Stomach (tissue), 8 donors: ENCODE measurements at regions not wholly inside any gene's neighbourhood (a gene's known extent, or its start where the extent isn't known, plus 50 kb on each side); places are given as distances from the start of the nearest gene placed in this dataset.

ENCODE experiments used
- DNase-seq, 2 donors: peaks; one replicate each; pipeline versions ENCODE4 v3.0.0 to v3.0.0-alpha.2; 2013 to 2019
- H3K27ac ChIP-seq, 5 donors: fragments of 200-600 bp in 4 of 5; sonication (generic) in 4 of 5; one replicate each; pipeline ENCODE4 v1.5.1; 2013 to 2019; ENCODE audit warnings: mild to moderate bottlenecking in 1 of 5, moderate library complexity in 1 of 5
- H3K27me3 ChIP-seq, 3 donors: fragments of 200-600 bp; sonication (generic); one replicate each; pipeline ENCODE4 v1.5.1; 2017 to 2019; ENCODE audit warnings: mixed run types in 1 of 3
- H3K36me3 ChIP-seq, 4 donors: fragments of 200-600 bp; sonication (generic); 1 replicate in 3 of 4; 2 replicates in 1 of 4; pipeline ENCODE4 v1.5.1; 2016 to 2019
- H3K4me1 ChIP-seq, 4 donors: fragments of 200-600 bp; sonication (generic); one replicate each; pipeline ENCODE4 v1.5.1; 2016 to 2019
- H3K4me3 ChIP-seq, 4 donors: fragments of 200-600 bp; sonication (generic) in 3 of 4; one replicate each; pipeline ENCODE4 v1.5.1; 2016 to 2019; ENCODE audit warnings: mild to moderate bottlenecking in 1 of 4
- H3K9me3 ChIP-seq, 4 donors: fragments of 200-600 bp; sonication (generic); one replicate each; pipeline ENCODE4 v1.5.1; 2016 to 2019
- EP300 ChIP-seq: sonication (generic); formaldehyde crosslinking; IDR thresholded peaks from one replicate; pipeline ENCODE4 v1.6.1; 2017; ENCODE audit warnings: antibody characterized with exemption
- POLR2A ChIP-seq, 4 donors: fragments of 450-650 bp; IDR thresholded peaks; one replicate each; pipeline ENCODE4 v1.6.1; 2016; ENCODE audit warnings: antibody characterized with exemption in 4 of 4, control low read depth in 2 of 4, mild to moderate bottlenecking in 1 of 4, moderate library complexity in 1 of 4
- POLR2AphosphoS5 ChIP-seq, 3 donors: sonication (generic); formaldehyde crosslinking; IDR thresholded peaks; one replicate each; pipeline ENCODE4 v1.6.1; 2016; ENCODE audit warnings: antibody characterized with exemption in 3 of 3
- WGBS, 5 donors: extraction: QIAGEN DNeasy Blood & Tissue Kit in 3 of 5; methylation state at CpG; one replicate each; pipeline versions ENCODE4 v1.1.5 to v1.1.7; 2013 to 2018; 5-methylcytosine and 5-hydroxymethylcytosine counted together
- intact Hi-C: fragments of 100-400 bp; cut with DNase I; formaldehyde crosslinking; loops from one replicate; pipeline ENCODE4 v1.15.1; 2023; ENCODE audit warnings: low total_unique reads
- TF ChIP-seq, protein P1 (sequence below), 7 experiments: fragments of 450-650 bp in 4 of 7; fragments of 200-600 bp in 3 of 7; sonication (generic) in 3 of 7; IDR thresholded peaks; one replicate each; pipeline ENCODE4 v1.5.1; 2016 to 2019; ENCODE audit warnings: antibody characterized with exemption in 7 of 7, control low read depth in 2 of 7, mild to moderate bottlenecking in 1 of 7
- donor health status: healthy with polysubstance abuse.
- donor health status: Bipolar disorder and iron deficiency.
- donor health status: healthy.

DNA sequence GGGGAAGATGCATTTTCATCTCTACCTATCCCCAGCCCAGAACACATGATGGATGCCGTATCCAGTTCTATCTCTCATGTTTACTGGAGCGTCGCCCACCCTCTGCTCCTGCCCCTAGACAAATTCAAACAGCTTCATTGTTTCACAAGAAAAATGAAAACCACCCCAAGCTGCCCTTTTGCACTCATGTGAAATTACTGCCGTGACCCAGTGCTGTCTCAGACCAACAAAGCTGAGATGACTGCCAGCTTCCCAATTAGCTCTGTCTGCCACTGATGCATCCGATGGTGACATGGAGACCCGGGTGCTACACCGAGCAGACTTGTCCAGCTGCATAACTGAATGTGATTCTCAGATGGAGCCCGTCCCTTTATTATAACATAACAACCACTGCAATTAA, 67.7 kb downstream of the FOXI2 start:
- Histone ChIP-seq H3K4me1 (no peaks in the 10 kb centered on the region), H3K36me3 (no peaks in the 10 kb centered on the region), H3K27me3 (peaks cover 0 to 16% (median 0%) of the 10 kb centered on the region in 3 donors), H3K27ac (no peak overlapping the region), H3K9me3 (peaks cover 0 to 7% (median 2%) of the 10 kb centered on the region in 4 donors), H3K4me3 (no peak overlapping the region)
- no peak for DNase-seq
- WGBS, 5 donors, result 77 to 78% (median 78%) methylated on average over 8 of the region's 8 CpGs
- intact Hi-C loops, result no loop called here
- no peak for TF ChIP-seq POLR2AphosphoS5 (IDR thresholded peaks at IDR 0.05)
- TF ChIP-seq, protein P1, sequence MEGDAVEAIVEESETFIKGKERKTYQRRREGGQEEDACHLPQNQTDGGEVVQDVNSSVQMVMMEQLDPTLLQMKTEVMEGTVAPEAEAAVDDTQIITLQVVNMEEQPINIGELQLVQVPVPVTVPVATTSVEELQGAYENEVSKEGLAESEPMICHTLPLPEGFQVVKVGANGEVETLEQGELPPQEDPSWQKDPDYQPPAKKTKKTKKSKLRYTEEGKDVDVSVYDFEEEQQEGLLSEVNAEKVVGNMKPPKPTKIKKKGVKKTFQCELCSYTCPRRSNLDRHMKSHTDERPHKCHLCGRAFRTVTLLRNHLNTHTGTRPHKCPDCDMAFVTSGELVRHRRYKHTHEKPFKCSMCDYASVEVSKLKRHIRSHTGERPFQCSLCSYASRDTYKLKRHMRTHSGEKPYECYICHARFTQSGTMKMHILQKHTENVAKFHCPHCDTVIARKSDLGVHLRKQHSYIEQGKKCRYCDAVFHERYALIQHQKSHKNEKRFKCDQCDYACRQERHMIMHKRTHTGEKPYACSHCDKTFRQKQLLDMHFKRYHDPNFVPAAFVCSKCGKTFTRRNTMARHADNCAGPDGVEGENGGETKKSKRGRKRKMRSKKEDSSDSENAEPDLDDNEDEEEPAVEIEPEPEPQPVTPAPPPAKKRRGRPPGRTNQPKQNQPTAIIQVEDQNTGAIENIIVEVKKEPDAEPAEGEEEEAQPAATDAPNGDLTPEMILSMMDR (IDR thresholded peaks at IDR 0.05), result no peak
- TF ChIP-seq EP300, result no peak

- TF ChIP-seq POLR2AphosphoS5 (IDR thresholded peaks at IDR 0.05) (no peak), POLR2A (IDR thresholded peaks at IDR 0.05) (no peak), EP300 (no peak)
- TF ChIP-seq, protein P1 (IDR thresholded peaks at IDR 0.05), result no peak
- intact Hi-C loops, result no loop called here
- Histone ChIP-seq H3K27ac (no peak overlapping the region), H3K27me3 (peaks cover 0 to 16% (median 0%) of the 10 kb centered on the region in 3 donors), H3K4me3 (no peak overlapping the region), H3K4me1 (no peaks in the 10 kb centered on the region), H3K36me3 (no peaks in the 10 kb centered on the region), H3K9me3 (peaks cover 0 to 7% (median 2%) of the 10 kb centered on the region in 4 donors)
- WGBS, 5 donors, result 78 to 94% (median 88%) methylated on average over 3 of the region's 3 CpGs
- DNase-seq, result no peak
Observed at GRCh38 chr10:127805950-127806349, 69.0 kb downstream of the FOXI2 start.

DNA sequence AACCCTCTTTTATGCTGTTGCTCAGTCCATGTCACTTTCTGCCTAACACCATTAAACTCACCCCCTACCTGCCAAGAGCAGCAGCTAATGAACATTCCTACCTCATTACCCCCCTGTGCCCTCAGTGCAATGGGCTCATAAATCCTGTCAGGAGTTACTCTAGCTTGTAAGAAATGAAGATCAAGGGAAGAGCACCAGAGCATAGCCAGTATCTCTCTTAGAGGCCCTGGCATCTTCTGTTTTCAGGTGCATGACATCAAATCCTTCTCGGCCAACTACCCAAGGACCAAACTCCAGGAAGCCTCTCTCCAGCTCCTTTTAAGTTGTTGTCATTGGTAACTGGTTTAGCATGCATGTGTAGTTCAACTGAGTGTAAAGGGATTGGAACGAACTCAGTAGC, 75.1 kb downstream of the FOXI2 start:
- no peak for DNase-seq
- H3K4me3 ChIP-seq, result no peak overlapping the region

DNA sequence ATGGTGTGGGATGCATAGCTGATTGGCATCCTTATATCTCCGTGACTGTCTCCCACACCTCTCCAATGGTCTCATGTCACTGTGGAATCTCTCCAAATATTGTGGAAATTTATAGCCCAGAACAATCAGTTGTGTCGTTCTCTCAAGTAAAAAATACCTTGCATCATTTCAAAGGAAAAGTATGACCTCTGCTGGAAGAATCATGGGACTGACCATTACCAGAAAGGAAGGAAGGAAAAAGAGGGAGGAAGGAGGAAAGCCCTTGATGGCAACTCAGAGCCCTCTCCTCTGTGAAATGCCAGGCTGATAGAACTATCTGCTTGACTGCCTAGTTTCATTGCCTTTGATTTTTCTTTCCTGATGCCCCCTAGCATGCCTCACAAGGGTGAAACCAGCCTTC, 76.3 kb downstream of the FOXI2 start:
- peak in 1 of 2 donors; percentile 21 for DNase-seq
- TF ChIP-seq, protein P1 (IDR thresholded peaks at IDR 0.05), result no peak
- TF ChIP-seq POLR2A (IDR thresholded peaks at IDR 0.05) (no peak), POLR2AphosphoS5 (IDR thresholded peaks at IDR 0.05) (no peak), EP300 (no peak)
- intact Hi-C loops, result no loop called here
- no peaks in the 10 kb centered on the region for H3K4me1 ChIP-seq
- H3K27me3 ChIP-seq, result peaks cover 0 to 9% (median 0%) of the 10 kb centered on the region in 3 donors
- H3K36me3 ChIP-seq, result no peaks in the 10 kb centered on the region
- no peak overlapping the region for H3K27ac ChIP-seq
- no peak overlapping the region for H3K4me3 ChIP-seq
- 20 to 44% (median 37%) methylated on average over 2 of the region's 2 CpGs for WGBS, 5 donors
- H3K9me3 ChIP-seq, result peaks cover 0 to 7% (median 2%) of the 10 kb centered on the region in 4 donors

More for the DNA sequence above, 75.1 kb downstream of the FOXI2 start:
- Histone ChIP-seq H3K27ac (no peak overlapping the region), H3K36me3 (no peaks in the 10 kb centered on the region), H3K9me3 (peaks cover 0 to 7% (median 2%) of the 10 kb centered on the region in 4 donors), H3K27me3 (peaks cover 0 to 16% (median 0%) of the 10 kb centered on the region in 3 donors), H3K4me1 (no peaks in the 10 kb centered on the region)
- 60 to 74% (median 66%) methylated on average over 2 of the region's 2 CpGs for WGBS, 5 donors
- intact Hi-C loops, result no loop called here
- TF ChIP-seq, protein P1 (IDR thresholded peaks at IDR 0.05), result no peak
- TF ChIP-seq EP300 (no peak), POLR2AphosphoS5 (IDR thresholded peaks at IDR 0.05) (no peak), POLR2A (IDR thresholded peaks at IDR 0.05) (no peak)
